Stimulated activated CD4-positive, alpha-beta T cell treated with anti-CD3 and anti-CD28 coated beads, Interleukin-1b, Interleukin-23, amount 100 ng/mL, for 4 hours (primary cell): ENCODE measurements at regions not wholly inside any gene's neighbourhood (a gene's known extent, or its start where the extent isn't known, plus 50 kb on each side); places are given as distances from the start of the nearest gene placed in this dataset.
"Not testable (repeated sequence)": the region's sequence is repeated elsewhere in the genome, so short reads cannot be mapped to it uniquely, and the experiment has no call there.

Source experiments
- DNase-seq, 2 donors: peaks; one replicate each; pipeline ENCODE4 v3.0.0-alpha.2; 2020; ENCODE audit warnings: low read depth in 2 of 2

GRCh38 chr17:26881195-26881594, 412.7 kb upstream of the WSB1 start:
- DNase-seq = not testable (repeated sequence)

GRCh38 chr17:26882097-26882761, 411.7 kb upstream of the WSB1 start:
- DNase-seq = not testable (repeated sequence)

- DNase-seq = not testable (repeated sequence)
Observed at GRCh38 chr17:26883878-26884740, 409.8 kb upstream of the WSB1 start.

- DNase-seq = not testable (repeated sequence)
Observed at GRCh38 chr17:26884741-26885059, 409.2 kb upstream of the WSB1 start.

- DNase-seq = peak in 1 of 2 donors; percentile 9
Observed at GRCh38 chr17:26885244-26885970, 408.5 kb upstream of the WSB1 start.
